Osteoblast (primary cell): ENCODE measurements at regions not wholly inside any gene's neighbourhood (a gene's known extent, or its start where the extent isn't known, plus 50 kb on each side); places are given as distances from the start of the nearest gene placed in this dataset.

Experiments
- DNase-seq: peaks from one replicate; pipeline ENCODE4 v3.0.0; 2011; ENCODE audit warnings: low spot score, mixed read lengths; ENCODE audit not compliant: insufficient read length; ENCODE audit errors: missing footprints
- H2AFZ ChIP-seq: 2 replicates; pipeline ENCODE4 v1.6.0; 2011; ENCODE audit warnings: mild to moderate bottlenecking, low read length
- H3K27ac ChIP-seq: 2 replicates; pipeline ENCODE4 v1.5.1; 2011; ENCODE audit warnings: mild to moderate bottlenecking, low read depth, low read length, moderate library complexity
- H3K27me3 ChIP-seq: 2 replicates; pipeline ENCODE4 v1.6.0; 2012; ENCODE audit warnings: mild to moderate bottlenecking, control low read depth, inconsistent platforms, low read length, moderate library complexity; ENCODE audit not compliant: insufficient read depth
- H3K36me3 ChIP-seq: 2 replicates; pipeline ENCODE4 v1.5.1; 2011; ENCODE audit warnings: mild to moderate bottlenecking, low read length, control low read depth, moderate library complexity; ENCODE audit not compliant: insufficient read depth
- H3K4me1 ChIP-seq: 2 replicates; pipeline ENCODE4 v1.5.1; 2011; ENCODE audit warnings: mild to moderate bottlenecking, low read length, control low read depth, moderate library complexity; ENCODE audit not compliant: insufficient read depth
- H3K4me2 ChIP-seq: 2 replicates; pipeline ENCODE4 v1.6.0; 2011; ENCODE audit warnings: mild to moderate bottlenecking, low read length; ENCODE audit not compliant: insufficient read depth
- H3K4me3 ChIP-seq: fragments of 200-600 bp; sonication (generic); 3 replicates; pipeline ENCODE4 v1.5.1; 2012; ENCODE audit warnings: mild to moderate bottlenecking, low read length, inconsistent platforms; ENCODE audit not compliant: insufficient read depth
- H3K79me2 ChIP-seq: 2 replicates; pipeline ENCODE4 v1.6.0; 2012; ENCODE audit warnings: mild to moderate bottlenecking, low read length, control low read depth, inconsistent platforms; ENCODE audit not compliant: insufficient read depth
- H3K9me3 ChIP-seq: 2 replicates; pipeline ENCODE4 v1.5.1; 2011; ENCODE audit warnings: low read depth, low read length, control low read depth
- H4K20me1 ChIP-seq: 2 replicates; pipeline ENCODE4 v1.6.0; 2012; ENCODE audit warnings: mild to moderate bottlenecking, low read length, control low read depth; ENCODE audit not compliant: insufficient read depth
- CTCF ChIP-seq: IDR thresholded peaks from 2 replicates; pipeline ENCODE4 v1.5.1; 2011; ENCODE audit warnings: mild to moderate bottlenecking, low read depth, low read length, moderate library complexity; ENCODE audit errors: extremely low read depth

GRCh38 chr12:40565029-40565633 lies 127.1 kb upstream of the CNTN1 start:
- H3K36me3 ChIP-seq: no peaks in the 10 kb centered on the region
- TF ChIP-seq CTCF: no peak
- H3K4me2 ChIP-seq: no peak overlapping the region

GRCh38 chr12:40566271-40566670 lies 126.0 kb upstream of the CNTN1 start:
- DNase-seq: no peak
- Histone ChIP-seq H4K20me1 (no peaks in the 10 kb centered on the region), H3K27me3 (no peaks in the 10 kb centered on the region), H3K4me1 (no peaks in the 10 kb centered on the region), H3K36me3 (no peaks in the 10 kb centered on the region), H3K4me2 (no peak overlapping the region), H3K79me2 (no peaks in the 10 kb centered on the region), H3K9me3 (no peaks in the 10 kb centered on the region), H3K27ac (no peak overlapping the region), H2AFZ (no peak overlapping the region), H3K4me3 (no peak overlapping the region)
- no peak for TF ChIP-seq CTCF

More at GRCh38 chr12:40565029-40565633, 127.1 kb upstream of the CNTN1 start:
- H2AFZ ChIP-seq: no peak overlapping the region
- H3K9me3 ChIP-seq: no peaks in the 10 kb centered on the region
- H3K27me3 ChIP-seq: no peaks in the 10 kb centered on the region
- peak; percentile 53 for DNase-seq
- H3K79me2 ChIP-seq: no peaks in the 10 kb centered on the region
- no peaks in the 10 kb centered on the region for H3K4me1 ChIP-seq
- no peak overlapping the region for H3K4me3 ChIP-seq
- H4K20me1 ChIP-seq: no peaks in the 10 kb centered on the region
- no peak overlapping the region for H3K27ac ChIP-seq

- Histone ChIP-seq H4K20me1 (no peaks in the 10 kb centered on the region), H3K27ac (no peak overlapping the region), H3K27me3 (no peaks in the 10 kb centered on the region), H2AFZ (no peak overlapping the region), H3K4me2 (no peak overlapping the region), H3K79me2 (no peaks in the 10 kb centered on the region), H3K9me3 (no peaks in the 10 kb centered on the region), H3K4me1 (no peaks in the 10 kb centered on the region), H3K36me3 (no peaks in the 10 kb centered on the region), H3K4me3 (no peak overlapping the region)
- TF ChIP-seq CTCF: no peak
- no peak for DNase-seq
Observed at GRCh38 chr12:40569626-40570179, 122.5 kb upstream of the CNTN1 start.

- Histone ChIP-seq H3K36me3 (no peaks in the 10 kb centered on the region), H3K27me3 (no peaks in the 10 kb centered on the region), H3K4me3 (no peak overlapping the region), H3K27ac (no peak overlapping the region), H3K9me3 (no peaks in the 10 kb centered on the region), H3K79me2 (no peaks in the 10 kb centered on the region), H3K4me2 (no peak overlapping the region), H4K20me1 (no peaks in the 10 kb centered on the region), H2AFZ (no peak overlapping the region), H3K4me1 (no peaks in the 10 kb centered on the region)
- no peak for TF ChIP-seq CTCF
- no peak for DNase-seq
Observed at GRCh38 chr12:40573024-40573423, 119.2 kb upstream of the CNTN1 start.
